Heart left ventricle (tissue), 16 donors: ENCODE measurements at regions not wholly inside any gene's neighbourhood (a gene's known extent, or its start where the extent isn't known, plus 50 kb on each side); places are given as distances from the start of the nearest gene placed in this dataset.
"Not testable (repeated sequence)": the region's sequence is repeated elsewhere in the genome, so short reads cannot be mapped to it uniquely, and the experiment has no call there.

ENCODE experiments used
- ATAC-seq, 4 donors: fragments of 200-7000 bp; cut with Tn5 transposase; one replicate each; pipeline ENCODE4 v1.9.1; 2020 to 2022; ENCODE audit warnings: moderate library complexity in 4 of 4, mild to moderate bottlenecking in 3 of 4, moderate number of reproducible peaks in 1 of 4
- DNase-seq, 5 donors: peaks; one replicate each; pipeline ENCODE4 v3.0.0-alpha.2; 2020
- H3K27ac ChIP-seq, 12 donors: fragments of 200-600 bp; sonication (generic) in 4 of 12; one replicate each; pipeline versions ENCODE4 v1.5.0 to v1.8.0; 2016 to 2022; ENCODE audit warnings: mild to moderate bottlenecking in 2 of 12
- H3K27me3 ChIP-seq, 9 donors: fragments of 200-600 bp; sonication (generic) in 2 of 9; one replicate each; pipeline versions ENCODE4 v1.5.1 to v1.8.0; 2016 to 2022; ENCODE audit warnings: mild to moderate bottlenecking in 3 of 9
- H3K36me3 ChIP-seq, 9 donors: fragments of 200-600 bp; sonication (generic) in 2 of 9; one replicate each; pipeline versions ENCODE4 v1.5.0 to v1.8.0; 2018 to 2022; ENCODE audit warnings: mild to moderate bottlenecking in 2 of 9
- H3K4me1 ChIP-seq, 12 donors: fragments of 200-600 bp; sonication (generic) in 4 of 12; one replicate each; pipeline versions ENCODE4 v1.5.0 to v1.8.0; 2016 to 2022; ENCODE audit warnings: mild to moderate bottlenecking in 3 of 12
- H3K4me3 ChIP-seq, 12 donors: fragments of 200-600 bp; sonication (generic) in 4 of 12; one replicate each; pipeline versions ENCODE4 v1.5.0 to v1.8.0; 2017 to 2022; ENCODE audit warnings: mild to moderate bottlenecking in 9 of 12, moderate library complexity in 4 of 12
- H3K9me3 ChIP-seq, 12 donors: fragments of 200-600 bp; sonication (generic) in 4 of 12; one replicate each; pipeline versions ENCODE4 v1.5.0 to v1.8.0; 2016 to 2022; ENCODE audit warnings: mild to moderate bottlenecking in 1 of 12
- POLR2A ChIP-seq, 2 donors: fragments of 450-650 bp; IDR thresholded peaks; one replicate each; pipeline ENCODE4 v1.6.1; 2017; ENCODE audit warnings: antibody characterized with exemption in 2 of 2, mild to moderate bottlenecking in 2 of 2, moderate library complexity in 2 of 2
- WGBS, 4 donors: extraction: QIAGEN DNeasy Blood & Tissue Kit in 2 of 4; methylation state at CpG; one replicate each; pipeline versions ENCODE4 v1.1.5 to v1.1.7; 2013 to 2018; 5-methylcytosine and 5-hydroxymethylcytosine counted together
- intact Hi-C, 10 donors: fragments of 100-400 bp; cut with DNase I; formaldehyde crosslinking; loops; one replicate each; pipeline versions ENCODE4 v1.11.1 to v1.14.2; 2022
- TF ChIP-seq, protein P1 (sequence below), 12 donors: fragments of 200-600 bp; sonication (generic) in 4 of 12; IDR thresholded peaks; one replicate each; pipeline versions ENCODE4 v1.5.0 to v1.8.0; 2018 to 2022; ENCODE audit warnings: antibody characterized with exemption in 12 of 12, mild to moderate bottlenecking in 5 of 12
- donor health status: ischemic (EF 13 %, LVEDD 7.1; RV severe dilation, severe dysfunction).
- donor health status: healthy with polysubstance abuse.
- donor health status: DM: no; HTN: yes; CAD: no.
- donor health status: DM: no; HTN: no; CAD: no.
- donor health status: ischemic (EF 25% LVEDD 6.9; RV normal size, moderate dysfunction).
- donor health status: ischemic (EF 25% LVEDD 5.7; RV mildly dilated, moderate dysfunction).
- donor health status: healthy.
- donor health status: DM: yes; HTN: yes; CAD: no.
- donor health status: ischemic (EF 35%, LVEDD 5.7; RV mildly dilated, moderate dysfunction).
- donor health status: nonischemic (EF 11% LVEDD 7.7; RV severe dilation, severe dysfunction).
- donor health status: DM: yes; HTN: yes; CAD: no.
- donor health status: PGD.
- donor health status: ischemic (EF 29% LVEDD 5.4; RV normal size, mild dysfunction).
- donor health status: nonischemic (EF 23%, LVEDD 6.1; RV moderate dilation, normal function).

- TF ChIP-seq POLR2A (IDR thresholded peaks at IDR 0.05), result no peak
- TF ChIP-seq, protein P1, sequence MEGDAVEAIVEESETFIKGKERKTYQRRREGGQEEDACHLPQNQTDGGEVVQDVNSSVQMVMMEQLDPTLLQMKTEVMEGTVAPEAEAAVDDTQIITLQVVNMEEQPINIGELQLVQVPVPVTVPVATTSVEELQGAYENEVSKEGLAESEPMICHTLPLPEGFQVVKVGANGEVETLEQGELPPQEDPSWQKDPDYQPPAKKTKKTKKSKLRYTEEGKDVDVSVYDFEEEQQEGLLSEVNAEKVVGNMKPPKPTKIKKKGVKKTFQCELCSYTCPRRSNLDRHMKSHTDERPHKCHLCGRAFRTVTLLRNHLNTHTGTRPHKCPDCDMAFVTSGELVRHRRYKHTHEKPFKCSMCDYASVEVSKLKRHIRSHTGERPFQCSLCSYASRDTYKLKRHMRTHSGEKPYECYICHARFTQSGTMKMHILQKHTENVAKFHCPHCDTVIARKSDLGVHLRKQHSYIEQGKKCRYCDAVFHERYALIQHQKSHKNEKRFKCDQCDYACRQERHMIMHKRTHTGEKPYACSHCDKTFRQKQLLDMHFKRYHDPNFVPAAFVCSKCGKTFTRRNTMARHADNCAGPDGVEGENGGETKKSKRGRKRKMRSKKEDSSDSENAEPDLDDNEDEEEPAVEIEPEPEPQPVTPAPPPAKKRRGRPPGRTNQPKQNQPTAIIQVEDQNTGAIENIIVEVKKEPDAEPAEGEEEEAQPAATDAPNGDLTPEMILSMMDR (IDR thresholded peaks at IDR 0.05), result no peak
- Histone ChIP-seq H3K4me3 (no peak overlapping the region), H3K9me3 (peaks cover 0 to 9% (median 0%) of the 10 kb centered on the region in 12 donors), H3K27me3 (no peaks in the 10 kb centered on the region), H3K4me1 (no peaks in the 10 kb centered on the region), H3K27ac (no peak overlapping the region), H3K36me3 (no peaks in the 10 kb centered on the region)
- DNase-seq, result no peak
- no peak for ATAC-seq
- intact Hi-C loops, result no loop called here
- 84 to 89% (median 84%) methylated on average over 2 of the region's 2 CpGs for WGBS, 4 donors
Observed at GRCh38 chr2:193199322-193199721, 1004.6 kb upstream of the TMEFF2 start.

GRCh38 chr2:193187816-193188215 is 993.1 kb upstream of the TMEFF2 start:
- no peaks in the 10 kb centered on the region for H3K36me3 ChIP-seq
- 37 to 45% (median 39%) methylated on average over 2 of the region's 2 CpGs for WGBS, 4 donors
- DNase-seq (no peak), ATAC-seq (no peak)
- H3K9me3 ChIP-seq, result no peaks in the 10 kb centered on the region
- H3K27ac ChIP-seq, result no peak overlapping the region
- no peaks in the 10 kb centered on the region for H3K4me1 ChIP-seq
- intact Hi-C loops, result no loop called here
- TF ChIP-seq, protein P1 (IDR thresholded peaks at IDR 0.05), result no peak
- no peak for TF ChIP-seq POLR2A (IDR thresholded peaks at IDR 0.05)
- peak overlapping the region in 3 of 12 donors; percentile 11 to 25 (median 12) for H3K4me3 ChIP-seq
- no peaks in the 10 kb centered on the region for H3K27me3 ChIP-seq

DNA sequence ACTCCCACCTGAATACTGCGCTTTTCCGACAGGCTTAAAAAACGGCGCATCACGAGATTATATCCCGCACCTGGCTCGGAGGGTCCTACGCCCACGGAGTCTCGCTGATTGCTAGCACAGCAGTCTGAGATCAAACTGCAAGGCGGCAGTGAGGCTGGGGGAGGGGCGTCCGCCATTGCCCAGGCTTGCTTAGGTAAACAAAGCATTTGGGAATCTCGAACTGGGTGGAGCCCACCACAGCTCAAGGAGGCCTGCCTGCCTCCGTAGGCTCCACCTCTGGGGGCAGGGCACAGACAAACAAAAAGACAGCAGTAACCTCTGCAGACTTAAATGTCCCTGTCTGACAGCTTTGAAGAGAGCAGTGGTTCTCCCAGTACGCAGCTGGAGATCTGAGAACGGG is 976.2 kb upstream of the TMEFF2 start:
- H3K4me3 ChIP-seq, ATAC-seq, H3K27me3 ChIP-seq, H3K4me1 ChIP-seq, DNase-seq, H3K27ac ChIP-seq, intact Hi-C loops, H3K36me3 ChIP-seq, H3K9me3 ChIP-seq: not testable (repeated sequence)
- 85 to 96% (median 89%) methylated on average over 6 to 14 of the region's 17 CpGs for WGBS, 4 donors

- Histone ChIP-seq H3K4me1 (no peaks in the 10 kb centered on the region), H3K4me3 (no peak overlapping the region), H3K27ac (no peak overlapping the region), H3K9me3 (no peaks in the 10 kb centered on the region), H3K36me3 (no peaks in the 10 kb centered on the region), H3K27me3 (no peaks in the 10 kb centered on the region)
- ATAC-seq (no peak), DNase-seq (no peak)
- WGBS, 4 donors, result 51 to 72% (median 56%) methylated on average over 1 of the region's 1 CpG
- TF ChIP-seq POLR2A (IDR thresholded peaks at IDR 0.05), result no peak
- TF ChIP-seq, protein P1 (IDR thresholded peaks at IDR 0.05), result no peak
- intact Hi-C loops, result no loop called here
Observed at GRCh38 chr2:193156480-193156879, 961.7 kb upstream of the TMEFF2 start.

GRCh38 chr2:193154076-193154475 is 959.3 kb upstream of the TMEFF2 start:
- no peak overlapping the region for H3K4me3 ChIP-seq
- 90 to 94% (median 91%) methylated on average over 5 of the region's 5 CpGs for WGBS, 4 donors
- DNase-seq (no peak), ATAC-seq (no peak)
- no peaks in the 10 kb centered on the region for H3K9me3 ChIP-seq
- H3K27me3 ChIP-seq, result no peaks in the 10 kb centered on the region
- TF ChIP-seq POLR2A (IDR thresholded peaks at IDR 0.05), result no peak
- TF ChIP-seq, protein P1 (IDR thresholded peaks at IDR 0.05), result no peak
- no peak overlapping the region for H3K27ac ChIP-seq
- intact Hi-C loops, result no loop called here
- no peaks in the 10 kb centered on the region for H3K4me1 ChIP-seq
- H3K36me3 ChIP-seq, result no peaks in the 10 kb centered on the region
